ENCODE measurements at regions not wholly inside any gene's neighbourhood (a gene's known extent, or its start where the extent isn't known, plus 50 kb on each side); places are given as distances from the start of the nearest gene placed in this dataset.

- TF ChIP-seq EZH2 (IDR thresholded peaks at IDR 0.05; ENCODE audit: borderline replicate concordance, low read depth, low read length): no peak
- TF ChIP-seq SMC3 (conservative IDR thresholded peaks at IDR 0.05; ENCODE audit: insufficient read depth, low read depth, low read length): no peak
- TF ChIP-seq ZKSCAN8 (CRISPR knock-in tag; IDR thresholded peaks at IDR 0.05): no peak
- TF ChIP-seq, protein P1, sequence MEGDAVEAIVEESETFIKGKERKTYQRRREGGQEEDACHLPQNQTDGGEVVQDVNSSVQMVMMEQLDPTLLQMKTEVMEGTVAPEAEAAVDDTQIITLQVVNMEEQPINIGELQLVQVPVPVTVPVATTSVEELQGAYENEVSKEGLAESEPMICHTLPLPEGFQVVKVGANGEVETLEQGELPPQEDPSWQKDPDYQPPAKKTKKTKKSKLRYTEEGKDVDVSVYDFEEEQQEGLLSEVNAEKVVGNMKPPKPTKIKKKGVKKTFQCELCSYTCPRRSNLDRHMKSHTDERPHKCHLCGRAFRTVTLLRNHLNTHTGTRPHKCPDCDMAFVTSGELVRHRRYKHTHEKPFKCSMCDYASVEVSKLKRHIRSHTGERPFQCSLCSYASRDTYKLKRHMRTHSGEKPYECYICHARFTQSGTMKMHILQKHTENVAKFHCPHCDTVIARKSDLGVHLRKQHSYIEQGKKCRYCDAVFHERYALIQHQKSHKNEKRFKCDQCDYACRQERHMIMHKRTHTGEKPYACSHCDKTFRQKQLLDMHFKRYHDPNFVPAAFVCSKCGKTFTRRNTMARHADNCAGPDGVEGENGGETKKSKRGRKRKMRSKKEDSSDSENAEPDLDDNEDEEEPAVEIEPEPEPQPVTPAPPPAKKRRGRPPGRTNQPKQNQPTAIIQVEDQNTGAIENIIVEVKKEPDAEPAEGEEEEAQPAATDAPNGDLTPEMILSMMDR (IDR thresholded peaks at IDR 0.05 in 2 of 3, conservative IDR thresholded peaks at IDR 0.05 in 1 of 3; ENCODE audit: insufficient read depth in 2 of 3, low read depth in 1 of 3, low read length in 3 of 3): no peak
- TF ChIP-seq, protein P2, sequence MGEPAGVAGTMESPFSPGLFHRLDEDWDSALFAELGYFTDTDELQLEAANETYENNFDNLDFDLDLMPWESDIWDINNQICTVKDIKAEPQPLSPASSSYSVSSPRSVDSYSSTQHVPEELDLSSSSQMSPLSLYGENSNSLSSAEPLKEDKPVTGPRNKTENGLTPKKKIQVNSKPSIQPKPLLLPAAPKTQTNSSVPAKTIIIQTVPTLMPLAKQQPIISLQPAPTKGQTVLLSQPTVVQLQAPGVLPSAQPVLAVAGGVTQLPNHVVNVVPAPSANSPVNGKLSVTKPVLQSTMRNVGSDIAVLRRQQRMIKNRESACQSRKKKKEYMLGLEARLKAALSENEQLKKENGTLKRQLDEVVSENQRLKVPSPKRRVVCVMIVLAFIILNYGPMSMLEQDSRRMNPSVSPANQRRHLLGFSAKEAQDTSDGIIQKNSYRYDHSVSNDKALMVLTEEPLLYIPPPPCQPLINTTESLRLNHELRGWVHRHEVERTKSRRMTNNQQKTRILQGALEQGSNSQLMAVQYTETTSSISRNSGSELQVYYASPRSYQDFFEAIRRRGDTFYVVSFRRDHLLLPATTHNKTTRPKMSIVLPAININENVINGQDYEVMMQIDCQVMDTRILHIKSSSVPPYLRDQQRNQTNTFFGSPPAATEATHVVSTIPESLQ (CRISPR knock-in tag; IDR thresholded peaks at IDR 0.05): no peak
- TF ChIP-seq HCFC1 (IDR thresholded peaks at IDR 0.05; ENCODE audit: low read depth, low read length): no peak
- TF ChIP-seq DPF2 (IDR thresholded peaks at IDR 0.05): no peak
- no peak for TF ChIP-seq BHLHE40 (IDR thresholded peaks at IDR 0.05; ENCODE audit: low read length)
- TF ChIP-seq ZKSCAN1 (IDR thresholded peaks at IDR 0.05; ENCODE audit: low read depth, low read length): no peak
These were observed 100.1 kb upstream of the CLNK start for GRCh38 chr4:10784621-10785020.
